Prostate gland (tissue), 1 donor: ENCODE measurements at regions not wholly inside any gene's neighbourhood (a gene's known extent, or its start where the extent isn't known, plus 50 kb on each side); places are given as distances from the start of the nearest gene placed in this dataset.

ENCODE experiments used
- POLR2A ChIP-seq: fragments of 450-650 bp; IDR thresholded peaks from one replicate; pipeline ENCODE4 v1.6.1; 2016; ENCODE audit warnings: antibody characterized with exemption, mild to moderate bottlenecking
- POLR2AphosphoS5 ChIP-seq: sonication (generic); formaldehyde crosslinking; IDR thresholded peaks from one replicate; pipeline ENCODE4 v1.6.1; 2017; ENCODE audit warnings: antibody characterized with exemption

DNA sequence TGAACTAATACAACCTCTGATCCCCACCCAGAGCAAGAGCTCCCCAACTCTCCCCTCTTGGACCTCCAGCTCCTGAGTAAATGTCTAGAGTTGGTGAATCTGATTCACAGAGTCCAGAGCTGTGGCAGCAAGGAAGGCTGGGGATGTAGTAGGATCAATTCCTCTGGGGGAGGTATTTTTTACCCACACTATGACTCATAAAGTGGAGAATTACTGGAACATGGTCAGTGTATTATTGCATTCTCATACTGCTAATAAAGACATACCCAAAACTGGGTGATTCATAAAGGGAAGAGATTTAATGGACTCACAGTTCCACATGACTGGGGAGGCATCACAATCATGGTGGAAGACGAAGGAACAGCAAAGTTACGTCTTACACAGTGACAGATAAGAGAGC is 496.7 kb downstream of the EFNB2 start:
- TF ChIP-seq POLR2AphosphoS5 (no peak), POLR2A (no peak)
